ENCODE measurements at regions not wholly inside any gene's neighbourhood (a gene's known extent, or its start where the extent isn't known, plus 50 kb on each side); places are given as distances from the start of the nearest gene placed in this dataset.

DNA sequence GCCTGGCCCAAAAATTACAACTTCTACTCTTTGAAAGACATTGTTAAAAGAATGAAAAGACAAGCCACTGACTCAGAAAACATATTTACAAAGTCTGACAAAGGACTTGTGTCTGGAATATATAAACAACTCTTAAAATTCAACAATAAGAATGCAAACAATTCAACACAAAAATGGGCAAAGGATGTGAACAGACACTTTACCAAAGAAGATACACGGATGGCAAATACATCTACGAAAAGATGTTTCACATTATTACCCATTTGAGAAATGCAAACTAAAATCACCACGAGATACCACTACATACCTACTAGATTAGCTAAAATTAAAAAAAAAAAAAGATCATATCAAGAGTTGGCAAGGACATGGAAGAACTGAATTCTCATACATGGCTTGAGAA, 80.8 kb upstream of the METRNL start:
- H3K36me3 Mint-ChIP-seq, result peaks cover 56% of the 10 kb centered on the region
- H3K9me3 Mint-ChIP-seq, result peaks cover 44% of the 10 kb centered on the region
- no peak for DNase-seq (ENCODE audit: low spot score in 2 of 2, unreplicated experiment in 2 of 2)
- H3K4me3 Mint-ChIP-seq, result no peak overlapping the region
- no peaks in the 10 kb centered on the region for H3K27me3 Mint-ChIP-seq (ENCODE audit: low read depth)
- H3K4me1 Mint-ChIP-seq, result no peaks in the 10 kb centered on the region
- no peak for TF ChIP-seq CTCF (IDR thresholded peaks at IDR 0.05; ENCODE audit: unreplicated experiment)
- H3K27ac Mint-ChIP-seq, result no peak overlapping the region

DNA sequence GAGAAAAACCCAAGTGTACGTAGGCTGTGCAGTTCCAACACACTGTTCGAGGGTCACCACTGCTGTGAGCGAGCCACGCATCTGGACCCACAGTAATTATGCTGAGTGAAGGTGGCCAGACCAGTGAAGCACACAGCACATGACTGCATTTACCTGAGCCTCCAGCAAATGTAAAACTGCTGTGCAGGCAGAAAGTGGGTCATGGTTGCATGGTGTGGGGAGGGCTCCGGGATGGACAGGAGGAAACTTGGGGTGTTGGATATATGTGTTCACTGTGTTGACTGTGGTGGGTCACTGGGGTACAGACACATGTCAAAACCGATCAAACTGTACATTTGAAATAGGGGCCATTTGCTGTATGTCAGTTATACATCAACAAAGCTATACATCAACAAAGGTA, 78.7 kb upstream of the METRNL start:
- Mint-ChIP-seq H3K4me3 (no peak overlapping the region), H3K27me3 (ENCODE audit: low read depth) (no peaks in the 10 kb centered on the region), H3K4me1 (no peaks in the 10 kb centered on the region), H3K9me3 (peaks cover 27% of the 10 kb centered on the region), H3K36me3 (peaks cover 49% of the 10 kb centered on the region), H3K27ac (no peak overlapping the region)
- DNase-seq (ENCODE audit: low spot score in 2 of 2, unreplicated experiment in 2 of 2), result no peak
- no peak for TF ChIP-seq CTCF (IDR thresholded peaks at IDR 0.05; ENCODE audit: unreplicated experiment)

GRCh38 chr17:83002118-83002805, 77.1 kb upstream of the METRNL start:
- TF ChIP-seq CTCF (IDR thresholded peaks at IDR 0.05; ENCODE audit: unreplicated experiment), result no peak
- Mint-ChIP-seq H3K4me3 (no peak overlapping the region), H3K27ac (no peak overlapping the region), H3K27me3 (ENCODE audit: low read depth) (no peaks in the 10 kb centered on the region), H3K9me3 (peaks cover 15% of the 10 kb centered on the region), H3K36me3 (peaks cover 51% of the 10 kb centered on the region), H3K4me1 (peaks cover 5% of the 10 kb centered on the region)
- no peak for DNase-seq (ENCODE audit: low spot score in 2 of 2, unreplicated experiment in 2 of 2)

GRCh38 chr17:83004791-83005380, 74.5 kb upstream of the METRNL start:
- peaks cover 9% of the 10 kb centered on the region for H3K4me1 Mint-ChIP-seq
- no peaks in the 10 kb centered on the region for H3K27me3 Mint-ChIP-seq (ENCODE audit: low read depth)
- no peaks in the 10 kb centered on the region for H3K9me3 Mint-ChIP-seq
- no peak for TF ChIP-seq CTCF (IDR thresholded peaks at IDR 0.05; ENCODE audit: unreplicated experiment)
- no peak overlapping the region for H3K27ac Mint-ChIP-seq
- H3K36me3 Mint-ChIP-seq, result peaks cover 44% of the 10 kb centered on the region
- no peak overlapping the region for H3K4me3 Mint-ChIP-seq
- DNase-seq (ENCODE audit: low spot score in 2 of 2, unreplicated experiment in 2 of 2), result no peak

- Mint-ChIP-seq H3K27me3 (ENCODE audit: low read depth) (no peaks in the 10 kb centered on the region), H3K4me1 (peaks cover 15% of the 10 kb centered on the region), H3K9me3 (no peaks in the 10 kb centered on the region), H3K4me3 (no peak overlapping the region), H3K36me3 (peaks cover 42% of the 10 kb centered on the region), H3K27ac (no peak overlapping the region)
- DNase-seq (ENCODE audit: low spot score in 2 of 2, unreplicated experiment in 2 of 2), result no peak
- TF ChIP-seq CTCF (IDR thresholded peaks at IDR 0.05; ENCODE audit: unreplicated experiment), result no peak
These were observed 73.8 kb upstream of the METRNL start for GRCh38 chr17:83005639-83006038.

All from mesothelial cell of epicardium (in vitro differentiated cells).